Hematopoietic multipotent progenitor cell treated with erythropoietin and hydrocortisone succinate and interleukin-3 and kit ligand, for 15 days (in vitro differentiated cells): ENCODE measurements at regions not wholly inside any gene's neighbourhood (a gene's known extent, or its start where the extent isn't known, plus 50 kb on each side); places are given as distances from the start of the nearest gene placed in this dataset.

Experiments used
- DNase-seq: peaks from one replicate; pipeline ENCODE4 v3.0.0-alpha.2; 2015; ENCODE audit warnings: low spot score

DNA sequence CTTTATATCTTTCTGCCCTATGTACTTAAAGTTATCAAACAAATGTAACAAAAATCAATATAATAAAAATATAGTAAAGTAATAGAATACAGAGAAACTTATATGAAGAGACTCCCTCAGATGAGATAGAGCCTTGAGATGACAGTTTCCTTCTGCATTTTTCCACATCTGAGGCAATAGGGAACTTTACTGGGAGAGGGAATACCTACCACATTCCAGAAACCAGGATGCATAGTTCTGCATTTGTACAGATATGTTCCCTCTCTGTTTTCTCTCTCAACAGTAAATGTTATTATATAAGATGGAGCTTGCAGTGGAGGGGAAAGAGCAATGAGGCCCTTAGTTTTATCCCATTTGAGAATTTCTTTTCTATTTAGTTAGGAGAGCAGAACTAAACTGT is 109.6 kb upstream of the KCNN2 start:
- DNase-seq: no peak

DNA sequence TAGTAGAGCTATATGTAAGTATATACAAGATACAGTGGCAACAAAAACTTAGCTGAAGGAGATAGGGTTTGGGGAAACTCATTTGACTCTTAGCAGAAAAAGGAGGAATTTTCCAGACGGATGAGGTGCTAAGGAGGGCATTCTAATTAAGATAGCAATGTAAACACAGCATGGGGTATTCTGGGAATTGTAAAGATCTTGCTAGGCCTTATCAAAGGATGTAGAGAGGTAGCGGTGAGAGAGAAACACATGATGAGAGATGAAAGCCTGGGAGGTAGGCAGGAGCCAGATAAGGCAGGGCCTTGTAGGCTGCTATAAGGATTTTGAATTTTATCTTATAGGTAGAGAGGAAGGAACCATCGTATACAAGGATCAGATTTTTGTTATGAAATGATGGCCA is 106.6 kb upstream of the KCNN2 start:
- DNase-seq: no peak

DNA sequence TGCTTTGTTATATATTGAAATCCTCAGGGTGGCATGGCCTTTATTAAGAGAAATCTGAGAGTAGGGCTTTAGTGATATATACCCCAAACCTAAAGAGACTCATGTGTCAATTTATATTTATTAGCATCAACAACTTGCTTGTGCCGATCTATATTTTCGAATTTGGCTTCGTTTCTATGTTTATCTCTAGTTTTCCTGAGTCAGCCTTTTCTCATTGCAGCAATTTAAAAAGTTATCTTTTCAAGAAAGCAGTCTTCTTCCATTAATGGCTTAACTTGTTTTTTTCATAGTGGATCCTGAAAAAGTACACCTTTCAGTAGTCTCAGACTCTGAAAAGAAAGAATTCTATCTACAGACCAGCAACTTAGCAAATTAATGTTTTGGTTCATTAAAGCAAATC is 99.9 kb upstream of the KCNN2 start:
- DNase-seq: no peak

DNA sequence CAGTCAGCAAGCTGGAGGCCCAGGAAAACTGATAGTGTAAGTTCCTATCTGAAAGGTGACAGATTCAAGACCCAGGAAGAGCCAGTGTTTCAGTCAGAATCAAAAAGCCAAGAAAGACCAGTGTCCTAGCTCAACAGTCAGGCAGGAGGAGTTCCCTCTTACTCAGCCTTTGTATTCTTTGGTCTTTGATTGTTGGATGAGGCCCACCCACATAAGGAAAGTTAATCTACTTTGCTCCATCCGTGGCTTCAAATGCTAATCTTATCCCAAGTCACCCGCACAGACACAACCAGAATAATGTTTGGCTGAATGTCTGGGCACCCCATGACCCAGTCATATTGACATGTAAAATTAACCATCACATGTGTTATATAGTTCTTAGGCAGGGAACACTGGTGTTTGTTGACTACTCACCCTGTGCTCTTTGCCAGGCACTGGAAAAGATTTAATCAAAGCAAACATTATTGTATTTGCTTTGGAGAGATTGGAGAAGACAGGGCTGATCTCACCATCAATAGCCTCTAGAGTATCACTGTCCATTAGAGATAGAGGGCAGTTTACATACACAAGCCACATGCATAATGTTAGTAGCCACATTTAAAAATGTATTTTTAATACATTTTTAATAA is 96.3 kb upstream of the KCNN2 start:
- no peak for DNase-seq

DNA sequence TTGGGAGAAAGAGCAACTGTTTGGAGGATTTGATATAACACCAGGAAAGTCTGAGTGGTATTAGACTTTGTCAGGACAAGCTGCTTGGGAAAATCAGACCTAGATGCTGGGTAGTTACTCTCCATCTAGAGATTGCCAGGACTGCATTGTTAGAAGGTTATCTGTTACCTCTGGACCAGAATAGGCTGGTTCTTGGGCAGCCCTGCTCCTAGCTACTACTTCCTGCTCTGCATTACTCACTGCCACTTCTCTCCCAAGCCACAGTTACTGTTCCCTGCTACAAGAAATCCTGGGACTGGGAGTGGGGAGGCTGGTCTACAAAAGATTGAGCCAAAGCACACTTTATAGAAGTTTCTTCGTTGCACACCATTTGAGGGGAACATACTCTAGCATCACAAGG is 95.5 kb upstream of the KCNN2 start:
- no peak for DNase-seq

DNA sequence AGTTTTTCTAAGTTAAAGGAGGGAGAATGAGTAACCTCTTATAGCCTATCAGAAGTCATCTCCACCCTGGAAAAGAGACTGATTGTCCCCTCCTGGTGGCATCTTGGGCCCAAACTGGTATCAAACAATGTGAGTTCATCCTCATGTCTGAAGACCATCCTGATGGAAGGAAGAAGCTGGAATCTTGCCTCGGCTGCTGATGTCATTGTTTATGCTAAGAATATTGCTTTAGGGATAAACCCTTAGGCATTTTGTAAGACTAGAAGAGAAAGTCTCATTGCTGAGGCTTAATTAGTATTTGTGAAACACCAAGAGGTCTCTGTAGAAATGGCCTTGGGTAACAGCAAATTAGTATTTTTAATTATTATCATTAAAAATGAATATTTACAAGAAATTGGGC is 65.7 kb upstream of the KCNN2 start:
- no peak for DNase-seq

DNA sequence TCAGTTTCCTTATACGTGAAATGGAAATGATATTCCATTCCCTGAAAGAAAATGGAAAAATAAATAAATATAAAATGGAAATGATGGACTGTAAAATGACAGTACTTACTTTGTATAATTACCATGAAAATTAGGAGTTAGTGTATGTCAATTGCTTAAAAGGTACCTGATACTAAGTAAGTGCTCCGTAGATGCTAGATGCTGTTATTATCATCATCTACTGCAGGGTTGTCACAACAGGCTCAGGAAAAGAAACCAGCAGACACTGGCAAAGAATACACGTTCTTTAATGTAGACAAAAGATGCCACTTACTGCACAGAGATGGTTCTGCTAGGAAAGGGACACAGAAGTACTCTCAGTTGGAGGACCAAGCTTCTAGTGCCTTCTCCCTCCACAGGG is 64.0 kb upstream of the KCNN2 start:
- no peak for DNase-seq

DNA sequence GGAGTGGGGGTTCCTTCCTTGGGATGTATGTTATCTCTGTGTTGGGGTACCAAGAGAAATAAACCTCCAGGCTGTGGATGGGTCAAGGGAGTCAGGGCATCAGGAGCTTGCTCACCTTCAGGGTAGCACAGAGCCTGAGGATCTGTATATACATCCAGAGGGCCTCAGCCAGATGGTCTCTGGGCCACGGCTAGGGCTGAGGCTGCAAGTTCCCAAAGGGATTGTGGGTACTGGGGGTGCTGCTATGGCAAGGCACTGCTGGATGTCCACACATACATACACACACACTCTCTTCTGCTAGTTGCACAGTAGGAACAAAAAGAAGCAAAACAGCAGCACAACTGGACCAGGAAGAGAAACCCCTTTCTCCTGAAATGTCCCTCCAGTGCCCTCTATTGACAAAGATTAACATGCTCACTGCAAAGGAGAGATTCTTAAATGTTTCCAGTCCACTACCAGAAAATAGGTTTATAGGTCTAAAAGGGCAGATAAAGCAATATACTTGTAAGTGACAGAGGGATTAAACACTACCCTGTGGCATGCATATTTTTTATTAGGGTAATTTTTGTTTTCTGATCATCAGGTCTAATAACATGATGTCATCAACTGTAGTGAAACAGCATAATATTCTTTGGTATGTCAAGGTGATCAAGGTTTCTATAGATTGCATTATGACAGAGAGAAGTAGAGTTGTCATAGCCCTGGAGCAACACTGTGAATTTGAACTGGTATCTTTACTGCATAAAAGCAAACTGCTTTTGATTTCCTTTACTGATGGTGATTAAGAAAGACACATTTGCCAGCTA is 56.3 kb upstream of the KCNN2 start:
- no peak for DNase-seq

DNA sequence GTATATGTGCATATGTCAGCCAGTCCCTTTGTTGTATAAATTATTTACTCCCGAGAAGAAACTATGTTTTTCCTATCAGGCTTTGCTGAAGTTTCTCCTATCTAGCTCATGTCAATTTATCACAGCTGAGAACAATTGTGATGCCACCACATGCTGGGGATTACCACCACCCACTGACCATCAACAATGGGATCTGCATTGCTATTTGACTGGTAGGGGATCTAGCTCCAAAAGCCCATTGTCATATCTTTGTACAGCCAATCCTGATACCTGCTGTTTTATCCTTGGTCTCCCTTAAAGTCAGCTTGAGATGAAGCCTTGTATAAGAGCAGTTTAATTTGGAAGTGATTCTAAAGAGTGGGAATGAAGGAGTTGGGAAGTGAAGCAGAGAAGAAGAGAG is 53.9 kb upstream of the KCNN2 start:
- DNase-seq: no peak

DNA sequence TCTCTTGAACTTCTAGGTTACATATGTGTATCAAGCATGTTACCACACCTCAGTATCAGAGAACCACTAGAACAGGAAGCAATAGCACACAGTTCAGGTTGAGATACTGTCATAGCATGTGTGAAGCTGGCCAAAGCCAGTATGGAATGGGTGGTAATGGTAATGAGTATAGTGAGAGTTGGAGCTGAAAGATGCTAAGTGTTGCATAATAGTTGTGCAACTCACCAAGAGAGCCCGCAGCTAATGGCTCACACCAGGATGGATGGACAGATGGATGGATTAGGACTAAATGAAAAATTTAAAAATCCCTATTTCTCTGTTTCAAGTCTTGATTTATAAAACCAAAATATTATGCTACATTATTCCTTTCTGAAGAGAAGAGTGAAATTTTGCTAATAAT is 53.4 kb upstream of the KCNN2 start:
- no peak for DNase-seq

DNA sequence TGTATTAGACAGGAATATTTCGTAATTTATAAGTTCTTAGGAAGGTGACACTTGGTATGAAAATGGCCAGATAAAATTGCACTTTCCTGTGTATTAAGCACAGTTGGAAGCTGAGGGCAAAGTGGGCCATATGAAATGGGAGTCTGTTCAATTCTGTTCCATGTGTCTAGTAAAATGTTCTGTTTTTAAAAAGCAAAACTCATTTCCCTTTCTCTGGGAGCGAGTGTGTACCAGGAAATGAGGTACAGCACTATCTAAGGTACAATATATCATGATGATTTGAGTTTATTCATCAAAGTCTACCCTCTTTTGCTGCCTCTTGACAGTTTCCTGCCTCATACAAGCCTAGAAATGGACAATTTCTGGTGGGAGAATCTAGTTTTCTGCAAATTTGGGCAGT is 51.2 kb upstream of the KCNN2 start:
- DNase-seq: no peak

DNA sequence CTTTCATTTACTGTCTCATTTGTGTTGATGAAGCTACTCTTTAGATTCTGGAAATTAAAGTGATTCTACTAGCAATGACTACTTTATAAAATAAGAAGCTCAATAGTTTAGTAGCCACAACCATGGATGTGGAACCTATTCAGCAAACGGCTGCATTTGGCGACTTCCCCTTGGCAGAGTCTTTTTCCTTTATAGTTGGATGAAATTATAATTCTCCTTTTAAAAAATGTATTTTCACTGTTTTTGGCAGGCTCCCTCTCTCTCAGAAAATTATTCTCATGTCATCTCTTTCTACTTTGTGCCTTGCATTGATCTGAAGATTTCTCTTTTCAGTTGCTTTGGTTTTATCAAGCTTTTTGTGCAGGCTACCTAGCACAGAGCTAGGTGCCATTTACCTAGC is 50.6 kb upstream of the KCNN2 start:
- no peak for DNase-seq

DNA sequence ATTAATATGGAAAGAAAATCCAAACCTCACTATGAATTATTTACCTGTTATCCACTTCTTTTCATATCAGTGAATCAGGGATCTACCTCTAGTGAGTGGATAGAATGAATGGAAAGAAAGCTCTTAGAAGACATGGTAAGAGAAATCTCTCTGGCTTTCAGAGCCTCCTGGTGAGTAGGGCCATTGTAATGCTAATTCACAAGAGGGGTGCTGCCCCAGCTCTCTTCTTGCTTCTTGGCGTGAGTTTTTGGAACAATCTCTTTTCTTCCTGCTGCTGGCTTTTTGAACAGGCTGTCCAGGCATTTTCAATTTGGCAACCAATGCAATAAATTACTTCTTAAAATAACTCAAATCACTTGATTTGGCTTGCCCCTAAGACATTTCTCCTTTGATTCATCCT is 49.9 kb upstream of the KCNN2 start:
- DNase-seq: no peak
